ENCODE measurements at regions not wholly inside any gene's neighbourhood (a gene's known extent, or its start where the extent isn't known, plus 50 kb on each side); places are given as distances from the start of the nearest gene placed in this dataset.

GRCh38 chr22:47552541-47553205 is 790.2 kb downstream of the TBC1D22A start:
- TF ChIP-seq CTCF (IDR thresholded peaks at IDR 0.05; ENCODE audit: insufficient read depth, low read length, poor library complexity, severe bottlenecking) = no peak
- TF ChIP-seq EZH2phosphoT487 (conservative IDR thresholded peaks at IDR 0.05; ENCODE audit: low read length) = no peak
